AG10803 (cell line): ENCODE measurements at regions not wholly inside any gene's neighbourhood (a gene's known extent, or its start where the extent isn't known, plus 50 kb on each side); places are given as distances from the start of the nearest gene placed in this dataset.

Experiments
- DNase-seq: peaks from one replicate; pipeline ENCODE4 v3.0.0; 2010; ENCODE audit warnings: low read depth
- H3K4me3 ChIP-seq: 2 replicates; pipeline ENCODE4 v1.5.1; 2011; ENCODE audit warnings: mild to moderate bottlenecking, low read length, control low read depth
- CTCF ChIP-seq: conservative IDR thresholded peaks from 2 replicates; pipeline ENCODE4 v1.5.1; 2011; ENCODE audit warnings: mild to moderate bottlenecking, low read length, control low read depth, inconsistent platforms

- no peak overlapping the region for H3K4me3 ChIP-seq
- DNase-seq, result no peak
- no peak for TF ChIP-seq CTCF
Observed at GRCh38 chr14:99040711-99041110, 231.3 kb downstream of the BCL11B start.

GRCh38 chr14:99041141-99041819, 230.7 kb downstream of the BCL11B start:
- H3K4me3 ChIP-seq, result no peak overlapping the region
- DNase-seq, result peak; percentile 47
- TF ChIP-seq CTCF, result no peak

- no peak for DNase-seq
- H3K4me3 ChIP-seq, result no peak overlapping the region
- no peak for TF ChIP-seq CTCF
Observed at GRCh38 chr14:99041820-99042174, 230.2 kb downstream of the BCL11B start.

GRCh38 chr14:99042381-99043266, 229.4 kb downstream of the BCL11B start:
- no peak for DNase-seq
- no peak for TF ChIP-seq CTCF
- H3K4me3 ChIP-seq, result no peak overlapping the region

GRCh38 chr14:99043267-99043615, 228.8 kb downstream of the BCL11B start:
- no peak for DNase-seq
- TF ChIP-seq CTCF, result no peak
- H3K4me3 ChIP-seq, result no peak overlapping the region

- TF ChIP-seq CTCF, result no peak
- no peak overlapping the region for H3K4me3 ChIP-seq
- no peak for DNase-seq
Observed at GRCh38 chr14:99043756-99044155, 228.2 kb downstream of the BCL11B start.
